ENCODE measurements at regions not wholly inside any gene's neighbourhood (a gene's known extent, or its start where the extent isn't known, plus 50 kb on each side); places are given as distances from the start of the nearest gene placed in this dataset.

DNA sequence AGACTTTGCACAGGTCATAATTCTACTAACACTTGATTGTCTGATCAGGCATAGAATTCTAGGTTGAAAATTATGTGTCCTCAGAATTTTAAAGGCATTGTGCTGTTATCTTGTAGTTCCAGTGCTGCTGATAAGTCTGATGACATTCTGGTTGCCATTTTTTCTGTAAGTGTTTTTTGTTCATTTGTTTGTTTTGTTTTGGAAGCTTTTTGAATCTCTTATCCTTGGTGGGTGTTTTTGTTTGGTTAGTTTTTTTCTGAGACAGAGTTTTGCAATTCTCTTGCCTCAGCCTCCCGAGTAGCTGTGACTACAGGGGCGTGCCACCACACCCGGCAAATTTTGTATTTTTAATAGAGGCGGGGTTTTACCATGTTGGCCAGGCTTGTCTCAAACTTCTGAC, 178.9 kb downstream of the CCDC71L start:
- no peak for DNase-seq (ENCODE audit: low read depth)

DNA sequence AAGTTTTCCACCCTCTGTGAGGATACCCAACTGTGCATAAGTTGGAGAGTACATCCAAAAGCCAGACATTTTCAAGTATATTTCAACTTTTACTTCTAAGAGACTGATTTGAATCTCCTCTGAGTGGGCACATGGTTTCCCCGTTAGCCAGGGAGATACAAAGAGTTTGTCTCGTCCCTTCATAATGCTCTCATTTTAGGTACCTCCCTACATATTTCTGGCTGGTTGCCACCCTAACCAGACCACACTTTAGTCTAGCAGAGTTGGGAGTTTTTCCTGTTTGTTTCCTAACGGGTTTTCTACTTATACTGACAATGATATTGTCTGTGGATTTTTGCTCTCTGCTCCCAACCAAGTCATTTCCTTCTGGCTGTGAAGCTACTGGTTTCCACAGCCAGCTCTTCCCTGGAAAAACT, 180.3 kb downstream of the CCDC71L start:
- DNase-seq (ENCODE audit: low read depth): no peak

DNA sequence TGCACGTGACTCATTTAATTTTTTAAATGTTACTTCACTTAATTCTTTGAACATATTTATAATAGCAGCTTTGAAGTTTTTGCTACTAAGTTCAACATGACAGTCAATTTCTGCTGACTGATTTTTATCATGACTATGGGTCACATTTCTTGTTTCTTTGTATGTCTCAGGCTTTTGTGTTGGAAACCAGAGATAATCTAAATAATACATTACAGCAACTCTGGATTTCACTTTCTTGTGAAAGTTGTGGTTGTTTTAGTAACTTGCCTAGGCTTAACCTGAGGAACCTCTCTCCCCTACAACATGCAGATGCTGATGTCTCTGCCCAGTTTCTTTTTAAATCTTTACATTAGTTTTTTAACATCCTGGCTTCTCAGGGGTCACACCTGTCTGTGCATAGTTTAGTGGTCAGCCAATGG, 180.8 kb downstream of the CCDC71L start:
- DNase-seq (ENCODE audit: low read depth): no peak

DNA sequence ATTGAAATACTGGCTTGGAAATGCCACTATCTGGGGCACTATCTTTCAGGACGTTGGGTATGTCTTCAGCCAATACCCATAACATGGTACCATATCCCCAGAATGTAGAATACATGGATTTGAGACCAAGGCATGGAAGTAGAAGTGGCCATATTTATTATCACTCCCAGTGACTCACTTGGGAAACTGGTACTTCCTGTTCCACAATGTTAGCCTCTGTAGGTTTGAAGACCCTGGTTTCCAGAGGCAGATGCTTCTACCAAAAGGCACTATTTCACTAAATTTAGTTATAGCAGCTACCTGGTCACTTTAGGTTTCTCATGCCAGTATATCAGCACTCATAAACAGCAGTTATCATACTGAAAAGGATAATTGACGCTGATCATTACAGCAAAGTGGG, 184.2 kb downstream of the CCDC71L start:
- no peak for DNase-seq (ENCODE audit: low read depth)

DNA sequence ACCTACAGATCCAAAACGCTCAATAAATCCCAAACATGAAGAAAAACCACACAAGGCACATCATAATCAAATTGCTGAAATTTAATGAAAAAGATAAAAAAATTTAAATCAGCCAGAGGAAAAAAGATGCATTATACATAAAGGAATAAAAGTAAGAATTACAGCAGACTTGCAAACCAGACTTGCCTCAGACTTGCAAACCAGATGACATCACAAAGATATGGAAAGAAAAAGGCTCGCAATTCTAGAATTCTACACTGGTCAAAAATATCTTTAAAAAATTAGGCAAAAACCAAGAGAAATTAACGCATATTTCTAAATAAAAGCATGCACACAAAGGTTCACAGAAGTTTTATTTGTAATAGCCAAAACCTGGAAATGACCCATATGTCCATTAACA, 188.0 kb upstream of the NAMPT start:
- no peak for DNase-seq (ENCODE audit: low read depth)

DNA sequence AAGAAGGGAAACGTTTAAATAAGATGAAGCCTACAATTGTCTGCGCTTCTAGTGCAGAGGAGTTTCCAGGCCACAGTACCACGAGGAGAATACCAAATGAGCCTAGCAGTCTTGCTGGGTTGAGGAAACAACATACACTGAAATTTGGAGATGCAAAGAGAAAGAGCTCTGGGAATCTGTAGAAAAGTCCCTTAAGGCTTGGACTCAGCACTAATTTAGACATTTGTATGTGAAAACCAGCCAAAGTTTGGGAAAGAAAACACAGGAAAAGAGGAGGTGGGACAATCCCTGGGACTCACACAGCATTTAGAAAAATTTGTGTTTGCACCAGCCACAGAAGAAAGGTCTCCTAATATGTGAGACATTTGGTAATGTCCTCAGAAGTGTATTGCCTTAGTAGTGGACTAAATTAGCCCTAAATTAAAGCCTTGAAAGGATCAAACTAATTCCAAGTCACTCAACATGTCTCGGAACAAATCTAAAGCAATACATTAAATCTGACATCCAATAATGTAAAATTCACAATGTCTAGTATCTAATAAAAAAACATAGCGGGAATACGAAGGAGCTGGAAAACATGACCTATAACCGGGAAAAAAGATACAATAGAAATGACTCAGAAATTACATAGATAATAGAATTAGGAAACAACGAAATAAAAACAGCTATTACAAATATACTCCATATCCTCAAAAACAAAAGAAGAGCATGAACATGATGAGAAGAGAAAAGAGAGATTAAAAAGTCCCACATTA, 187.1 kb upstream of the NAMPT start:
- DNase-seq (ENCODE audit: low read depth): no peak

DNA sequence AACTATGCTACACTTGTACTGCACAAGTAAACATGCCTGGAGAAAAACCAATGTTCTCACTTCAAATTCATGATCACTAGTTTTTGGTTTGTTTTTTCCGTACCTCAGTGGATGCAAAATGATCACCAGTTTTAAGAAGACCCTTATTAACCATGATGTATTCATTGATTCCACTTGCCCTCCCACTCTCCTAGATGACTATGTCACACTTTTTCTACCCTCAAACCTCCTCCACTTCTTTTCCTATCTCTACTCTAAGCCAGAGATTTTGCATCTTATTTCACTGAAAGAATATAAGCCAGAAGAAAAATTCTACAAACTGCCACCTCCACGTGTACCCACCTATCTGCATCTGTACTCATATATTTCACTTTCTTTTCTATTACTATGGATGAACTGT, 186.2 kb upstream of the NAMPT start:
- DNase-seq (ENCODE audit: low read depth): no peak

DNA sequence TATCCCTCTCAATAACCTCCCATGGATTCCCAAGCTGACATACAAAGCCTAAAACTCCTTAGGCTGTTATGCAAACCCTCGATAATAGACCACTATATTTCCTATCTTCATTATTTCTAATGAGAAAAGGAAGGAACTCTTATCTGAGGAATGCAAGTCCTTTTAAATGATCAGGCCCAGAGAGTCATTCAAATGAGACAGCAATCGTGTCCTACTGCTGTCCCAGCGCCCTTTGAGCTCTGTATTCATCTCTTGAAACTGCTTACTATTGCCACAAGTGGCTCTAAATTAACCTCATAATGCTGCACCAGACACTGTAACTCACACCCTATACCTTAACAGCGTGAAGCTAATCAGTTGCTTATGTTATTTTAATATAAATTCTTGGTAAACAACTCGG, 182.1 kb upstream of the NAMPT start:
- DNase-seq (ENCODE audit: low read depth): no peak

DNA sequence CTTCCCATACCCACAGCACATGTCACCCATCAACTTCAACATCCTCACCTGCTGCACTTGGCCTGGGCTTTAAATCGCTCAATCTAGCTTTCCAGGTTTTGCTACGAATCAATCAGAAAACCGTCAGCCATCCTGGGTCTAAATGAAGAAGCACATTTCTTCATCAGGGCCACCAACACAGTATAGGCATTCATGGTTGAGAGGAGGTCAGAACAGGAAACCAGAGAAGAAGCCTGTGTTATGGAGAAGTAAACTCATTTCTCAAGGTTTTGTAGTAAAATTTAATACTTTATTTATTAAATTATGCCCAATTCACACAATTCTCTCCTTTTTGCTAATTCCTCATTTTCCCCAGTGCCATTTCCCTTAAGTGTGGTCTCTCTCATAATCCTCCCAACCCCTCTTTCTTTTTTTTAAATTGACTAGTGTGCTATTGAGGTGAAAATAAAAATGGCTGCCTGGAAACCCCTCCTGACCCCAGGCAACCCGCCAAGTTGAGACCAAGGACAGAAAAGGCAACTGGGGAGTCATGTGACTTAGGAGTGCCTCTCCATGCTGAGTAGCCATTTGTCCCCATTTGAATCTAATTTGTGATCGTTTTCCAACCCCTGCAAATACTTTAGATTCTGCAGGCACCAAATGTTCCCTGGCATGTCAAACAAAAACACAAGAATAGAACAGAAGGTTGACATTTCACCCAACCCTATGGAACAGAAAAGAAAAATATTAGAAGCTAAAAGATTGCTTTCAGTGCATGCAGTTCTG, 181.1 kb upstream of the NAMPT start:
- DNase-seq (ENCODE audit: low read depth): no peak

DNA sequence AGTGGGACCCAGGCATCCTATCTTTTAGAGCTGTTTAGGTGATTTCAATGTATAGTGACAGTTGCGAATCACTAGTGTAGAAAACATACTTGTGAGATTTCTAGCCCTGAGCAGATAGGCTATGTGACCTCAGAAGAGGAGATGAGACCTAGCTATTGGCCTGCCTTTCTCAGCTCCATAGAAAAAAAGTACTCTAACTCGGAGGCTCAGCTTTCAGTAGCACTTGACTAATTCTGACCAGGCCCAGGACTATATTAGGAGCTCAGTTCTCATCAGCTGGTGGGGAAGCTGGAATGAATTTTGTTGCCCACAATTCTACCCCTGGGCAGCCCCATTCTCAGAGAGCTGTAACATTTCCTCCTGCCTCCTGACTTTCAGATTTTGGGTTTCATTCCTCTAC, 179.9 kb upstream of the NAMPT start:
- no peak for DNase-seq (ENCODE audit: low read depth)

DNA sequence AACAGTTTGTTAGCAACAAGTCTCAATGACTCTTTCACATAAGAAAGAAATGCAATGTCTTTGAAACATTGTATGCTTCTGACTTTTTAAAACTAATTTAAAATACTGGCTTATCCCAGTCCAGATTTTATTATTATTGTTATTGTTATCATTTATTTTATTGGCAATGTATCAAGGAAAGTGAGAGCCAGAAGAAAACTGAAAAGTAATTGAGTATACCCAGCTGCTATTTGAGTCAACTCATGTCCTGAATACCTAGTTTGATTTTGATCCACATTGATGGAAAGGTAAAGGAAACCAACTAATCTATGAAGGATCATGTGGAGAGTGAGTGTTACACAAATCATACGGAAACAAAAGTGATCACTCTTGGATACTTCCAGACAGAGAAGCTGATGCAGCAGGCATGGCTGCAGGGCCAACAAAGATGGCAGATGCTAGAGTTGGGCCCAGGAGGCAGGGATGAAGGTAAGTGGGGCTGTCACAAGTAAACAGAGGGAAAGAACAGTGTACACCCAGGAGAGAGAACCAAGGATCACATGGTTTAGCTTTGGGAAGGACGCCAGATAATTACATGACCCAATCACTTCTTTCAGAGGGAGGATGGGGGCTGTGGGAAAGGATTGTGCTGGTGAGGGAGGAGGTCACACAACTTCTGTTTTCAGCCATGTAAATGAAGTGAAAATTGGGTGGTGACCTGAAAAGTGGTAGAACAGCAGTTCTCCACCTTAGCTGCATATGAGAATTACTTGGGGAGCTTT, 179.2 kb upstream of the NAMPT start:
- DNase-seq (ENCODE audit: low read depth): no peak

DNA sequence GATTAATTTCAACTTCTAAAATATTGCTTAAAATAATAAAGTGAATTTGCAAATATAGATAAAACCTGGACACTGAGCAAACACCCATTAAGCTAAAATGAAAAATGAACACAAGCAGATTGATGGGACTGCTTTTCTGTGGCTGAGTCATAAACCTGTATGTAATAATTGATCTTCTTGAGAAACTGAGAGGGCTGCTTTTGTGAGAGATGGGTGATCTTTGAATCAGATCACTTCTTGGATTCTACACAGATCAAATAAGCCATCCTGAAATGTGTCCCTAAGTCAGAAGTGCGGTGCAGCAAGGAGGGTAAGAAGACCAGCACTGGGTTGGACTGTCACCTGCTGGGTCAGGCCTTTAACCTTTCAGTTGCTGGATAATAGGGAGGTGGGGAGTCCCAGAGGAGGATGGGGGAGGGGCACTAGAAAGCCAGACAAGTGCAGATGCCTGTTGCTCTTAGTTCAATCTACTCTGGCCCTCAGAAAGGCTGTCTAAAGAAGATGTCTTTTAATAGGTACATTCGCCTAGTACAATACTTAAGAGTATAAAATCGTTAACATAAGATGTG, 178.2 kb upstream of the NAMPT start:
- no peak for DNase-seq (ENCODE audit: low read depth)

DNA sequence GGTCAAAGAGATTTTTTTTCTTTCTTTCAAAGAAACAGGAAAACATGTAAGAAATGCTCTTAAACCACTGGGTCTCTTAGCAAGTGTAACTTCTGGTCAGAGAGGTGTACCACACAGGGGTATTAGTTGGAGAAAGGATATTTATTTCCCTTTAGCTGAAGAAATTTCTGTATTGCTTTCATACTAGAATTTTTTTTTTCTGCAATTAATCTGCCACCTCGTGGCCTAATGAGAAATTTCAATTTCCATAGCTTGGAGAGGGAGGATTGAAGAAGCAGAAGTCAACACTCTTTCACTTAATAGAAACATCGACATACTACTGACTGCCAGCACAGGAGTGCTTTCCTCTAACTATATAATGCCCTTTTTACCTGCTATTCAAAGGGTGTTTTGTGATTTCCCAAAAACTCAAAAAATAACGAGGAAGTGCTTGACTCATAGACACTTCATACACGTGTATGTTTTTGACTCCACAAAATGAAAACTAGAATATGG, 177.6 kb upstream of the NAMPT start:
- no peak for DNase-seq (ENCODE audit: low read depth)

DNA sequence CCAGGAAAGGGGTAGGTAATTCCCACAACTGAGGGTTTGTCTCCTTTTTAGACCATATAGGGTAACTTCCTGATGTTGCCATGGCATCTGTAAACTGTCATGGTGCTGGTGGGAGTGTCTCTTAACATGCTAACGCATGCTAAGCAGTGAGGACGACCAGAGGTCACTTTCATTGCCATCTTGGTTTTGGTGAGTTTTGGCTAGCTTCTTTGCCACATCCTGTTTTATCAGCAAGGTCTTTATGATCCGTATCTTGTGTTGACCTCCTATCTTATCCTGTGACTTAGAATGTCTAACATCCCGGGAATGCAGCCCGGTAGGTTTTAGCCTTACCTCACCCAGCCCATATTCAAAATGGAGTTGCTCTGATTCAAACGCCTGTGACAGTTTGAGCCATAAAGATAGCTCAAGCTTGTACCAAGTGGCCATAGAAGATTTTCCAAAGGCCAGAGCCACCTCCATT, 176.0 kb upstream of the NAMPT start:
- DNase-seq (ENCODE audit: low read depth): no peak

DNA sequence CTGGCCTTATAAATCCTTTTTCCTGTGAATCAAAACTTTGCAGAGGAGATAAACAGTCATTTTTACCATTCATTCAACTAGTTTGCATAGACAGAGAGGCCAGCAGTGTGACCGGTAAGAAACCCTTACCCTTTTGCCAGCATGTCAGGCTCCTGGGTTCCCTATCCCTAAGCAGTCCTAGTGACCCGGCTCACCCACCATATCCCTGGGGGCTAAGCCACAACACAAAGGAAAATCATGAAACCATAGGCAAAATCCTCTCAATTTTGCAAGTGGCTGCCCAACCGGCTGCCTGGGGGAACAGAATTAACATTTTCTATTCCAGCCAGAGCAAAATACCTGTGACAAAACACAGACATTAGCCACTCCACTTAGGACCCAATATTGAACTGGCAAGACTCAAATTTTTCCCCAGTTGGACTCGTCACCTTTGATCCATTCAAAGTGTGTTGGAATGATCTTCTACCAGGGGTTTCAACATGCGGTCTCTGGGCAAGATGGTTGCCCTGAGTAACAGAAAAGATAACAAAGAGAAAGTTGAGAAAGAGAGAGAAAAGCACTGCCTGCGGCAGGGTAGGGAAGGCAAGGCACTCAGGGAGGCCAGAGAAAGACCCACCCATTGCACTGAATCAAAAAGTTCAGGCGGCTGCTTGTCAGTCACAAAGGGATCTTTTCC, 174.8 kb upstream of the NAMPT start:
- no peak for DNase-seq (ENCODE audit: low read depth)

DNA sequence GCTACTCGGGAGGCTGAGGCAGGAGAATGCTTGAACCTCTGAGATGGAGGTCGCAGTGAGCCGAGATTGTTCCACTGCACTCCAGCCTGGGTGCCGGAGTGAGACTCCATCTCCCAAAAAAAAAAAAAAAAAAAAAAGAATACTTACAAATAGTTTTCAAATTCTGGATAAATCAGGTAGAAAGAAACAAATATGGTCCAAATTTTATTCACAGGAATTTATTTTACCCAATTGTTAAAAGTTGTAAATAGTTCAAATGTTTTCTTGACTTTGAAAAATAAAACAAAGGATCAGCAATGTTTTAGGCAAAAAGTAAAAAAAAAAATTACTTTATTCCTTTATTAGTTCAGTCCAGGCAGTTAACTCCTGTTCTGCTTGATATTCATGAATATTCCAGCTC, 172.9 kb upstream of the NAMPT start:
- DNase-seq (ENCODE audit: low read depth): no peak

DNA sequence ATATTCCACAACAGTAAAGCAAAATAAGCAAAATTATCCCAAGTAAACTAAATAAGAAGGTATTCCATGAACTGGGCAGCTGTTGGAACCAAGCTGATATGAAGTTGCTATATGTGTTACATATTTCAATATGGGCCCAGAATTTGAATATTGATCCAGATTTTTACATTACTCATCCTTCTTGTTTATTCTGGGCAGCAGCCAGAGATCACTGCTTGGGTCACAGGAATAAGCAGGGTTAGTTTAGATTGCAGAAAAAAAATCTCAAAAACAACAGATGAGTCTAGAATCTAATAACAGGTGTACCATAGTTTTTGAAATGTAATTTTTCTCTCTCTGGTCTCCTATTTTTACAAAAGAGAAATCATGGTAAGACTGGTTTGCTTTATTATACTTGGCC, 171.5 kb upstream of the NAMPT start:
- DNase-seq (ENCODE audit: low read depth): no peak

DNA sequence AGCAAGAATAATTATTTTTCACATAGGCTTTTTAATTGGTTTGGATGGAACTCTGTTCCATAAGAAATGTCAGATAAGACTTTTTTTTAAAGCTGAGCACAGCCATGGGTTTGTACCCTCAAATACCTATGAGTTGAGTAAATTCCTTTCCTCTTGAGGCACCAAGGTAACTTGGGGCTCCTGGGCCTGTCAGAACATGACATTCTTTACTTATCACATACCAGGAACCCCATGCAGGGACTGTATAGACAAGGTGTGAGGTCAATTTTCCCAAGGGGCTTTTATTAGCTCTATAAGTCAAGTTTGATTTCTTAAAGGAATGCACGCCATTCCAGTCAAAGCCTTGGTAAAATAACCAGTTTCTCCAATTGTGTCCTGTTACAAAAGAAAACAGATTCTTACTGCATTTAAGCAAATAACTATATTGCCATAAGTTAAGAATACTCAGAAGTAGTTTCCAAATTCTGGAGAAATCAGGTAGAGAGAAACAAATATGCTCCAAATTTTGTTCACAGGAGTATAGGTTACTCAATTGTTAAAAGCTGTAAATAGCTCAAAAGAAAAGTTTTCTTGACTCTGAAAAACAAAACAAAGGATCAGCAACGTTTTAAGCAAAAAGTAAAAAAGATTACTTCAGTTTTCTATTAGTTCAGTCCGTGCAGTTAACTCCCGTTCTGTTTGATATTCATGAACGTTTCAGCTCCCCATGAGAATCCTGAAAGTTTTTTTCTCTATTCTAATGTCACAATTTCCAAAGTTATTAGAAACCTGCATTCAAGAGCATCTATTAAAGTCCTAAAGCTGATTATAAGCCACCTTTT, 167.5 kb upstream of the NAMPT start:
- DNase-seq (ENCODE audit: low read depth): no peak

DNA sequence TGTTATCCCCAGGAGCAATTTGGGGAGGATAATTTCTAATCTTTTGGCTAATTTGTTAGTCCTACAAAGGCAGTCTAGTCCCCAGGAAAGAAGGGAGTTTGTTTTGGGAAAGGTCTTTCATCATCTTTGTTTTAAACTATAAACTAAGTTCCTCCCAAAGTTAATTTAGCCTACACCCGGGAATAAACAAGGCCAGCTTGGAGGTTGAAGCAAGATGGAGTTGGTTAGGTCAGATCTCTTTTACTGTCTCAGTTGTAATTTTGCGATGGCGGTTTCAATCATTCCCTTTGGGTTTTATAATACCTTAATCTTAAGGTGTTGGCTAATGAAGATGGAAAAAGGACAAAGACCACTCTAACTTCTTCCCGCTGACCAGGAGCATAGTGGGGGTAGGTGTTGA, 166.4 kb upstream of the NAMPT start:
- DNase-seq (ENCODE audit: low read depth): no peak

DNA sequence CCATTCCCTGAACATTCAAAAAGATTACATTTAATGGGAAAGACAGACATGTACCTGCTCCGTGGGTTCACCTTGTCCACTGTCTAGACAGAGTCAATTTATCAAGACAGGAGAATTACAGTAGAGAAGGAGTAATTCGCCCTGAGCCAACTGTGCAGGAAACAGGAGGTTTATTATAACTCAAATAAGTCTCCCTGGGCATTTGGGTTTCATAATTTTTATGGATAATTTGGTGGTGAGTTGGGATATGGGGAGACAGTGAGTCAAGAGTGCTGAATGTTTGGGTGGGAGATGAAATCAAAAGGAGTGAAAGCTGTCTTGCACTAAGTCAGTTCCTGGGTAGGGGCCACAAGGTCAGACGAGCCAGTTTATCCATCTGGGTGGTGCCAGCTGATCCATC, 165.9 kb upstream of the NAMPT start:
- no peak for DNase-seq (ENCODE audit: low read depth)
